Dedifferentiated amniotic fluid mesenchymal stem cell (primary cell): ENCODE measurements at regions not wholly inside any gene's neighbourhood (a gene's known extent, or its start where the extent isn't known, plus 50 kb on each side); places are given as distances from the start of the nearest gene placed in this dataset.

Experiments used
- DNase-seq: peaks from one replicate; pipeline ENCODE4 v3.0.0-alpha.2; 2016; ENCODE audit errors: extremely low spot score

- no peak for DNase-seq
These were observed 92.7 kb upstream of the AKR1E2 start for GRCh38 chr10:4733150-4733842.

- no peak for DNase-seq
These were observed 95.0 kb upstream of the AKR1E2 start for GRCh38 chr10:4730998-4731397.

GRCh38 chr10:4725917-4726606, 99.9 kb upstream of the AKR1E2 start:
- DNase-seq = peak; percentile 73

- DNase-seq = no peak
These were observed 102.1 kb upstream of the AKR1E2 start for GRCh38 chr10:4723860-4724259.

GRCh38 chr10:4721999-4722753, 103.8 kb upstream of the AKR1E2 start:
- DNase-seq = peak; percentile 84

- DNase-seq = no peak
These were observed 105.5 kb upstream of the AKR1E2 start for GRCh38 chr10:4720463-4720862.

GRCh38 chr10:4719671-4720070, 106.3 kb upstream of the AKR1E2 start:
- DNase-seq = no peak

- DNase-seq = no peak
These were observed 107.0 kb upstream of the AKR1E2 start for GRCh38 chr10:4719036-4719435.

- no peak for DNase-seq
These were observed 107.5 kb upstream of the AKR1E2 start for GRCh38 chr10:4718544-4718943.

GRCh38 chr10:4717670-4718069, 108.3 kb upstream of the AKR1E2 start:
- DNase-seq = no peak

GRCh38 chr10:4710858-4711257, 115.1 kb upstream of the AKR1E2 start:
- DNase-seq = no peak

GRCh38 chr10:4708123-4708759, 117.8 kb upstream of the AKR1E2 start:
- no peak for DNase-seq

GRCh38 chr10:4707221-4707620, 118.8 kb upstream of the AKR1E2 start:
- DNase-seq = no peak

GRCh38 chr10:4704034-4704545, 121.9 kb upstream of the AKR1E2 start:
- peak; percentile 74 for DNase-seq

- no peak for DNase-seq
These were observed 125.0 kb upstream of the AKR1E2 start for GRCh38 chr10:4701016-4701415.

GRCh38 chr10:4699950-4700730, 125.9 kb upstream of the AKR1E2 start:
- DNase-seq = no peak

GRCh38 chr10:4698075-4698474, 127.9 kb upstream of the AKR1E2 start:
- DNase-seq = no peak

- DNase-seq = no peak
These were observed 129.8 kb upstream of the AKR1E2 start for GRCh38 chr10:4696186-4696585.

GRCh38 chr10:4693967-4694366, 132.0 kb upstream of the AKR1E2 start:
- DNase-seq = no peak

- DNase-seq = no peak
These were observed 133.8 kb upstream of the AKR1E2 start for GRCh38 chr10:4692206-4692605.

GRCh38 chr10:4691776-4692175, 134.2 kb upstream of the AKR1E2 start:
- peak; percentile 48 for DNase-seq
